ENCODE measurements at regions not wholly inside any gene's neighbourhood (a gene's known extent, or its start where the extent isn't known, plus 50 kb on each side); places are given as distances from the start of the nearest gene placed in this dataset.

GRCh38 chr2:217525076-217525475, 477.7 kb downstream of the TNS1 start:
- ChIA-PET CTCF (no interaction called here), POLR2A (no interaction called here)
- H3K9me3 ChIP-seq, result no peaks in the 10 kb centered on the region
- H3K4me1 ChIP-seq (ENCODE audit: control insufficient read depth in 1 of 2, extremely low read depth in 1 of 2, insufficient read depth in 2 of 2, low read length in 2 of 2), result no peaks in the 10 kb centered on the region
- ATAC-seq (replicated peaks in 1 of 4), result no peak
- Mint-ChIP-seq H3K27ac (no peak overlapping the region), H3K9me3 (peaks cover 0 to 3% (median 0%) of the 10 kb centered on the region in 3 donors), H3K36me3 (peaks cover 4% of the 10 kb centered on the region), H3K4me1 (no peaks in the 10 kb centered on the region), H3K27me3 (peaks cover 0 to 4% of the 10 kb centered on the region in 2 donors), H3K4me3 (no peak overlapping the region)
- no peak for DNase-seq
- WGBS (ENCODE audit: insufficient coverage), result 92% methylated on average over 4 of the region's 5 CpGs
- H3K4me3 ChIP-seq (ENCODE audit: control insufficient read depth in 1 of 2, extremely low read depth in 1 of 2, low read length in 1 of 2), result no peak overlapping the region
- no peak overlapping the region for H3K27ac ChIP-seq (ENCODE audit: low read length)
- no peaks in the 10 kb centered on the region for H3K36me3 ChIP-seq (ENCODE audit: control insufficient read depth in 2 of 2, extremely low read depth in 1 of 2, insufficient read depth in 1 of 2, low read length in 1 of 2)
- H3K27me3 ChIP-seq (replicated peaks in 1 of 2; ENCODE audit: control insufficient read depth in 2 of 2, extremely low read depth in 1 of 2, insufficient read depth in 2 of 2, low read length in 1 of 2), result peaks cover 0 to 5% of the 10 kb centered on the region in 2 experiments

GRCh38 chr2:217523286-217523685, 479.5 kb downstream of the TNS1 start:
- H3K36me3 Mint-ChIP-seq, result peaks cover 4% of the 10 kb centered on the region
- peaks cover 0 to 3% (median 0%) of the 10 kb centered on the region in 3 donors for H3K9me3 Mint-ChIP-seq
- DNase-seq, result no peak
- Histone ChIP-seq H3K27ac (ENCODE audit: low read length) (no peak overlapping the region), H3K9me3 (no peaks in the 10 kb centered on the region), H3K36me3 (ENCODE audit: control insufficient read depth in 2 of 2, extremely low read depth in 1 of 2, insufficient read depth in 1 of 2, low read length in 1 of 2) (no peaks in the 10 kb centered on the region), H3K4me1 (ENCODE audit: control insufficient read depth in 1 of 2, extremely low read depth in 1 of 2, insufficient read depth in 2 of 2, low read length in 2 of 2) (no peaks in the 10 kb centered on the region), H3K27me3 (replicated peaks in 1 of 2; ENCODE audit: control insufficient read depth in 2 of 2, extremely low read depth in 1 of 2, insufficient read depth in 2 of 2, low read length in 1 of 2) (peaks cover 0 to 5% of the 10 kb centered on the region in 2 experiments), H3K4me3 (ENCODE audit: control insufficient read depth in 1 of 2, extremely low read depth in 1 of 2, low read length in 1 of 2) (no peak overlapping the region)
- no peaks in the 10 kb centered on the region for H3K4me1 Mint-ChIP-seq
- ChIA-PET POLR2A (interaction anchor here in 1 of 2 donors (0.8 kb wide), 1 partner anchor 1874 kb away, joined by 4 read pairs; no protein-coding TSS in a partner anchor), CTCF (no interaction called here)
- no peak overlapping the region for H3K27ac Mint-ChIP-seq
- WGBS (ENCODE audit: insufficient coverage), result 89% methylated on average over 5 of the region's 7 CpGs
- ATAC-seq (replicated peaks in 1 of 4), result no peak
- H3K4me3 Mint-ChIP-seq, result no peak overlapping the region
- peaks cover 0 to 4% of the 10 kb centered on the region in 2 donors for H3K27me3 Mint-ChIP-seq

- POLR2A ChIA-PET, result no interaction called here
- Mint-ChIP-seq H3K4me3 (no peak overlapping the region), H3K4me1 (no peaks in the 10 kb centered on the region), H3K9me3 (no peaks in the 10 kb centered on the region), H3K36me3 (no peaks in the 10 kb centered on the region), H3K27ac (no peak overlapping the region), H3K27me3 (no peaks in the 10 kb centered on the region)
- no peak overlapping the region for H3K27ac ChIP-seq (ENCODE audit: low read length)
- ATAC-seq (replicated peaks in 1 of 4) (no peak), DNase-seq (no peak)
- H3K27me3 ChIP-seq (replicated peaks in 1 of 2; ENCODE audit: control insufficient read depth in 2 of 2, extremely low read depth in 1 of 2, insufficient read depth in 2 of 2, low read length in 1 of 2), result peaks cover 0 to 5% of the 10 kb centered on the region in 2 experiments
- CTCF ChIA-PET, result no interaction called here
- WGBS (ENCODE audit: insufficient coverage), result 67% methylated on average over 1 of the region's 2 CpGs
- no peaks in the 10 kb centered on the region for H3K4me1 ChIP-seq (ENCODE audit: control insufficient read depth in 1 of 2, extremely low read depth in 1 of 2, insufficient read depth in 2 of 2, low read length in 2 of 2)
- no peaks in the 10 kb centered on the region for H3K36me3 ChIP-seq (ENCODE audit: control insufficient read depth in 2 of 2, extremely low read depth in 1 of 2, insufficient read depth in 1 of 2, low read length in 1 of 2)
- H3K9me3 ChIP-seq, result no peaks in the 10 kb centered on the region
- H3K4me3 ChIP-seq (ENCODE audit: control insufficient read depth in 1 of 2, extremely low read depth in 1 of 2, low read length in 1 of 2), result no peak overlapping the region
Observed at GRCh38 chr2:217521820-217522219, 481.0 kb downstream of the TNS1 start.

GRCh38 chr2:217520356-217521010, 482.3 kb downstream of the TNS1 start:
- Histone ChIP-seq H3K27ac (ENCODE audit: low read length) (no peak overlapping the region), H3K4me3 (ENCODE audit: control insufficient read depth in 1 of 2, extremely low read depth in 1 of 2, low read length in 1 of 2) (no peak overlapping the region), H3K9me3 (no peaks in the 10 kb centered on the region), H3K27me3 (replicated peaks in 1 of 2; ENCODE audit: control insufficient read depth in 2 of 2, extremely low read depth in 1 of 2, insufficient read depth in 2 of 2, low read length in 1 of 2) (peaks cover 0 to 5% of the 10 kb centered on the region in 2 experiments), H3K4me1 (ENCODE audit: control insufficient read depth in 1 of 2, extremely low read depth in 1 of 2, insufficient read depth in 2 of 2, low read length in 2 of 2) (no peaks in the 10 kb centered on the region), H3K36me3 (ENCODE audit: control insufficient read depth in 2 of 2, extremely low read depth in 1 of 2, insufficient read depth in 1 of 2, low read length in 1 of 2) (no peaks in the 10 kb centered on the region)
- no peak overlapping the region for H3K4me3 Mint-ChIP-seq
- CTCF ChIA-PET, result no interaction called here
- H3K27me3 Mint-ChIP-seq, result no peaks in the 10 kb centered on the region
- no peak for DNase-seq
- no CpG with 5 or more reads among the region's 4 CpGs for WGBS (ENCODE audit: insufficient coverage)
- H3K36me3 Mint-ChIP-seq, result no peaks in the 10 kb centered on the region
- POLR2A ChIA-PET, result no interaction called here
- no peak for ATAC-seq (replicated peaks in 1 of 4)
- H3K4me1 Mint-ChIP-seq, result no peaks in the 10 kb centered on the region
- no peaks in the 10 kb centered on the region for H3K9me3 Mint-ChIP-seq
- no peak overlapping the region for H3K27ac Mint-ChIP-seq

GRCh38 chr2:217517402-217517801, 485.4 kb downstream of the TNS1 start:
- H3K36me3 Mint-ChIP-seq, result no peaks in the 10 kb centered on the region
- Histone ChIP-seq H3K27ac (ENCODE audit: low read length) (no peak overlapping the region), H3K4me1 (ENCODE audit: control insufficient read depth in 1 of 2, extremely low read depth in 1 of 2, insufficient read depth in 2 of 2, low read length in 2 of 2) (no peaks in the 10 kb centered on the region), H3K9me3 (no peaks in the 10 kb centered on the region), H3K27me3 (replicated peaks in 1 of 2; ENCODE audit: control insufficient read depth in 2 of 2, extremely low read depth in 1 of 2, insufficient read depth in 2 of 2, low read length in 1 of 2) (no peaks in the 10 kb centered on the region), H3K4me3 (ENCODE audit: control insufficient read depth in 1 of 2, extremely low read depth in 1 of 2, low read length in 1 of 2) (no peak overlapping the region), H3K36me3 (ENCODE audit: control insufficient read depth in 2 of 2, extremely low read depth in 1 of 2, insufficient read depth in 1 of 2, low read length in 1 of 2) (no peaks in the 10 kb centered on the region)
- H3K27ac Mint-ChIP-seq, result no peak overlapping the region
- H3K4me1 Mint-ChIP-seq, result no peaks in the 10 kb centered on the region
- no peaks in the 10 kb centered on the region for H3K9me3 Mint-ChIP-seq
- H3K27me3 Mint-ChIP-seq, result no peaks in the 10 kb centered on the region
- POLR2A ChIA-PET, result no interaction called here
- DNase-seq (no peak), ATAC-seq (replicated peaks in 1 of 4) (no peak)
- no peak overlapping the region for H3K4me3 Mint-ChIP-seq
- 100% methylated on average over 1 of the region's 5 CpGs for WGBS (ENCODE audit: insufficient coverage)
- CTCF ChIA-PET, result interaction anchor here in 1 of 2 donors (0.6 kb wide), 1 partner anchor 140 kb away, joined by 4 read pairs; no protein-coding TSS in a partner anchor

GRCh38 chr2:217515615-217516309, 487.0 kb downstream of the TNS1 start:
- ChIA-PET CTCF (no interaction called here), POLR2A (no interaction called here)
- H3K27me3 ChIP-seq (replicated peaks in 1 of 2; ENCODE audit: control insufficient read depth in 2 of 2, extremely low read depth in 1 of 2, insufficient read depth in 2 of 2, low read length in 1 of 2), result peaks cover 0 to 4% of the 10 kb centered on the region in 2 experiments
- no peaks in the 10 kb centered on the region for H3K4me1 ChIP-seq (ENCODE audit: control insufficient read depth in 1 of 2, extremely low read depth in 1 of 2, insufficient read depth in 2 of 2, low read length in 2 of 2)
- ATAC-seq (replicated peaks in 1 of 4), result no peak
- H3K27ac ChIP-seq (ENCODE audit: low read length), result no peak overlapping the region
- H3K36me3 ChIP-seq (ENCODE audit: control insufficient read depth in 2 of 2, extremely low read depth in 1 of 2, insufficient read depth in 1 of 2, low read length in 1 of 2), result no peaks in the 10 kb centered on the region
- Mint-ChIP-seq H3K4me3 (no peak overlapping the region), H3K27ac (no peak overlapping the region), H3K27me3 (peaks cover 5 to 7% of the 10 kb centered on the region in 2 donors), H3K36me3 (no peaks in the 10 kb centered on the region), H3K4me1 (peaks cover 0 to 8% (median 3%) of the 10 kb centered on the region in 3 donors), H3K9me3 (no peaks in the 10 kb centered on the region)
- no peak overlapping the region for H3K4me3 ChIP-seq (ENCODE audit: control insufficient read depth in 1 of 2, extremely low read depth in 1 of 2, low read length in 1 of 2)
- no peaks in the 10 kb centered on the region for H3K9me3 ChIP-seq
- DNase-seq, result no peak
- WGBS (ENCODE audit: insufficient coverage), result 78% methylated on average over 5 of the region's 5 CpGs
